CD14-positive monocyte (primary cell): ENCODE measurements at regions not wholly inside any gene's neighbourhood (a gene's known extent, or its start where the extent isn't known, plus 50 kb on each side); places are given as distances from the start of the nearest gene placed in this dataset.
"Not testable (repeated sequence)": the region's sequence is repeated elsewhere in the genome, so short reads cannot be mapped to it uniquely, and the experiment has no call there.

ENCODE experiments used
- DNase-seq, 3 donors: peaks; one replicate each; pipeline ENCODE4 v3.0.0-alpha.2; 2011 to 2022
- H2AFZ ChIP-seq: 2 replicates; pipeline ENCODE4 v1.6.0; 2012; ENCODE audit warnings: mild to moderate bottlenecking, low read depth, low read length, inconsistent platforms; ENCODE audit not compliant: insufficient read depth, poor library complexity, severe bottlenecking
- H3K27ac ChIP-seq, 2 donors: 1 replicate in 1 of 2; 2 replicates in 1 of 2; pipeline ENCODE4 v1.5.1; 2012 to 2013; ENCODE audit warnings: low read length in 2 of 2, control low read depth in 1 of 2, inconsistent platforms in 1 of 2, low read depth in 1 of 2, mild to moderate bottlenecking in 1 of 2
- H3K27me3 ChIP-seq, 2 donors: one replicate each; pipeline versions ENCODE4 v1.6.0 to v1.6.1; 2011 to 2013; ENCODE audit warnings: low read length in 2 of 2; ENCODE audit not compliant: control insufficient read depth in 2 of 2, insufficient read depth in 2 of 2
- H3K36me3 ChIP-seq, 2 donors: replicated peaks in 1 of 2; 1 replicate in 1 of 2; 2 replicates in 1 of 2; pipeline versions ENCODE4 v1.5.1 to v1.6.1; 2012 to 2013; ENCODE audit warnings: low read length in 2 of 2, control low read depth in 1 of 2, inconsistent platforms in 1 of 2, mild to moderate bottlenecking in 1 of 2; ENCODE audit not compliant: insufficient read depth in 2 of 2, control insufficient read depth in 1 of 2
- H3K4me1 ChIP-seq, 2 donors: 1 replicate in 1 of 2; 2 replicates in 1 of 2; pipeline versions ENCODE4 v1.5.1 to v1.6.1; 2012 to 2013; ENCODE audit warnings: low read length in 2 of 2, control low read depth in 1 of 2, inconsistent platforms in 1 of 2, mild to moderate bottlenecking in 1 of 2, moderate library complexity in 1 of 2; ENCODE audit not compliant: insufficient read depth in 2 of 2, control insufficient read depth in 1 of 2
- H3K4me2 ChIP-seq: replicated peaks from 2 replicates; pipeline ENCODE3; 2012; ENCODE audit warnings: low read length, moderate library complexity, mild to moderate bottlenecking; ENCODE audit not compliant: poor library complexity, severe bottlenecking; ENCODE audit errors: extremely low read depth
- H3K4me3 ChIP-seq, 3 experiments: fragments of 200-600 bp in 1 of 3; sonication (generic) in 1 of 3; replicated peaks in 1 of 3; 1 replicate in 2 of 3; 2 replicates in 1 of 3; pipeline ENCODE4 v1.5.1; 2011 to 2013; ENCODE audit warnings: low read length in 3 of 3, mild to moderate bottlenecking in 3 of 3, control low read depth in 2 of 3, low read depth in 2 of 3, inconsistent platforms in 1 of 3, moderate library complexity in 1 of 3
- H3K79me2 ChIP-seq: 2 replicates; pipeline ENCODE4 v1.6.0; 2012; ENCODE audit warnings: mild to moderate bottlenecking, control low read depth, inconsistent platforms, low read length, moderate library complexity; ENCODE audit not compliant: insufficient read depth
- H3K9ac ChIP-seq: 2 replicates; pipeline ENCODE4 v1.6.0; 2017; ENCODE audit warnings: low read length, mild to moderate bottlenecking; ENCODE audit not compliant: insufficient read depth, poor library complexity, severe bottlenecking
- H3K9me3 ChIP-seq, 2 donors: replicated peaks in 1 of 2; 1 replicate in 1 of 2; 2 replicates in 1 of 2; pipeline versions ENCODE4 v1.5.1 to v1.6.1; 2012 to 2013; ENCODE audit warnings: low read length in 2 of 2, control low read depth in 1 of 2; ENCODE audit not compliant: control insufficient read depth in 1 of 2, insufficient read depth in 1 of 2
- H4K20me1 ChIP-seq: 2 replicates; pipeline ENCODE4 v1.6.0; 2012; ENCODE audit warnings: mild to moderate bottlenecking, low read length, control low read depth, moderate library complexity; ENCODE audit not compliant: insufficient read depth
- H3K27ac Mint-ChIP-seq, 7 donors: one replicate each; pipeline ENCODE4 v1.8.0; 2020; ENCODE audit warnings: mild to moderate bottlenecking in 7 of 7, mixed read lengths in 7 of 7, moderate library complexity in 6 of 7, inconsistent platforms in 2 of 7
- H3K27me3 Mint-ChIP-seq, 3 donors: one replicate each; pipeline ENCODE4 v1.8.0; 2021 to 2022; ENCODE audit warnings: low read depth in 3 of 3, mild to moderate bottlenecking in 3 of 3, mixed read lengths in 3 of 3, moderate library complexity in 3 of 3, inconsistent platforms in 1 of 3
- H3K36me3 Mint-ChIP-seq, 2 donors: one replicate each; pipeline ENCODE4 v1.8.0; 2020; ENCODE audit warnings: mixed read lengths in 2 of 2, inconsistent platforms in 1 of 2, mild to moderate bottlenecking in 1 of 2
- H3K4me1 Mint-ChIP-seq: one replicate; pipeline ENCODE4 v1.8.0; 2020; ENCODE audit warnings: mild to moderate bottlenecking, mixed read lengths
- H3K4me3 Mint-ChIP-seq, 2 donors: one replicate each; pipeline ENCODE4 v1.8.0; 2020; ENCODE audit warnings: mild to moderate bottlenecking in 2 of 2, mixed read lengths in 2 of 2, moderate library complexity in 1 of 2
- H3K9me3 Mint-ChIP-seq, 7 donors: one replicate each; pipeline ENCODE4 v1.8.0; 2020 to 2022; ENCODE audit warnings: mixed read lengths in 7 of 7, mild to moderate bottlenecking in 6 of 7, moderate library complexity in 6 of 7, inconsistent platforms in 2 of 7
- CTCF ChIP-seq: fragments of 200-600 bp; IDR thresholded peaks from one replicate; pipeline ENCODE4 v1.8.0; 2022; ENCODE audit warnings: antibody characterized with exemption, mild to moderate bottlenecking
- WGBS: methylation state at CpG from one replicate; pipeline ENCODE4 v1.1.5; 2013; ENCODE audit warnings: missing lambda C conversion rate; ENCODE audit not compliant: insufficient coverage; 5-methylcytosine and 5-hydroxymethylcytosine counted together
- intact Hi-C, 2 donors: fragments of 100-400 bp; cut with micrococcal nuclease; formaldehyde crosslinking; loops; one replicate each; pipeline versions ENCODE4 v1.15.0 to v1.15.1; 2023

DNA sequence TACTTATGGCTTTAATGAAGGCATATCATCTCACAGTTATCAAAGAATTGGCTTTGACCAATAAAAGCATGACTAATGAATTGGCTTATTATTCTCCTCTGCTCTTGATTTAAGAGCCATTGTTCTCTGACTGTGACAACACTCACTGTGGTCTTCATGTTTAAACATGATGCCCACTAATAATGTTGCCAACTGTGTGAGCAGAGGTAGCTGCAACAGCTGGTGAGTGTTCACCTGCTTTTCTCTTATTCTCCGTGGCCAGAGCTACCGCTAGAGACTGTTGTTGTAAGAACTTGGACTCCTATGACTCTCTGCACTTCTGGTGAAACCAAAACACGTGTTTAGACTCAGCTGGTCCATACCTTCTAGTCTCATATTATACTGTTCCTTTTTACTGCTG lies 335.9 kb downstream of the XPNPEP1 start:
- H4K20me1 ChIP-seq = no peaks in the 10 kb centered on the region
- TF ChIP-seq CTCF = no peak
- H3K4me2 ChIP-seq = no peak overlapping the region
- H3K36me3 Mint-ChIP-seq = no peaks in the 10 kb centered on the region
- intact Hi-C loops = no loop called here
- DNase-seq = no peak
- H3K9ac ChIP-seq = no peak overlapping the region
- no peaks in the 10 kb centered on the region for H3K27me3 Mint-ChIP-seq
- no peak overlapping the region for H3K4me3 ChIP-seq
- H3K9me3 ChIP-seq = no peaks in the 10 kb centered on the region
- no peaks in the 10 kb centered on the region for H3K79me2 ChIP-seq
- WGBS = 100% methylated on average over 2 of the region's 3 CpGs
- H2AFZ ChIP-seq = no peak overlapping the region
- H3K4me1 ChIP-seq = no peaks in the 10 kb centered on the region
- no peak overlapping the region for H3K4me3 Mint-ChIP-seq
- no peak overlapping the region for H3K27ac Mint-ChIP-seq
- peaks cover 0 to 4% (median 0%) of the 10 kb centered on the region in 7 donors for H3K9me3 Mint-ChIP-seq
- no peaks in the 10 kb centered on the region for H3K27me3 ChIP-seq
- H3K36me3 ChIP-seq = no peaks in the 10 kb centered on the region
- no peak overlapping the region for H3K27ac ChIP-seq
- H3K4me1 Mint-ChIP-seq = no peaks in the 10 kb centered on the region

GRCh38 chr10:109556399-109556798 lies 366.9 kb downstream of the XPNPEP1 start:
- TF ChIP-seq CTCF = no peak
- Histone ChIP-seq H2AFZ (no peak overlapping the region), H3K4me3 (no peak overlapping the region), H3K79me2 (no peaks in the 10 kb centered on the region), H3K9ac (no peak overlapping the region), H3K27me3 (no peaks in the 10 kb centered on the region), H4K20me1 (no peaks in the 10 kb centered on the region), H3K36me3 (no peaks in the 10 kb centered on the region), H3K4me1 (no peaks in the 10 kb centered on the region), H3K9me3 (no peaks in the 10 kb centered on the region), H3K4me2 (no peak overlapping the region), H3K27ac (no peak overlapping the region)
- intact Hi-C loops = no loop called here
- Mint-ChIP-seq H3K27ac (peak overlapping the region in 1 of 7 donors; percentile 37), H3K4me1 (no peaks in the 10 kb centered on the region), H3K27me3 (peaks cover 0 to 2% (median 0%) of the 10 kb centered on the region in 3 donors), H3K9me3 (peaks cover 0 to 9% (median 3%) of the 10 kb centered on the region in 7 donors), H3K36me3 (no peaks in the 10 kb centered on the region), H3K4me3 (no peak overlapping the region)
- no peak for DNase-seq

DNA sequence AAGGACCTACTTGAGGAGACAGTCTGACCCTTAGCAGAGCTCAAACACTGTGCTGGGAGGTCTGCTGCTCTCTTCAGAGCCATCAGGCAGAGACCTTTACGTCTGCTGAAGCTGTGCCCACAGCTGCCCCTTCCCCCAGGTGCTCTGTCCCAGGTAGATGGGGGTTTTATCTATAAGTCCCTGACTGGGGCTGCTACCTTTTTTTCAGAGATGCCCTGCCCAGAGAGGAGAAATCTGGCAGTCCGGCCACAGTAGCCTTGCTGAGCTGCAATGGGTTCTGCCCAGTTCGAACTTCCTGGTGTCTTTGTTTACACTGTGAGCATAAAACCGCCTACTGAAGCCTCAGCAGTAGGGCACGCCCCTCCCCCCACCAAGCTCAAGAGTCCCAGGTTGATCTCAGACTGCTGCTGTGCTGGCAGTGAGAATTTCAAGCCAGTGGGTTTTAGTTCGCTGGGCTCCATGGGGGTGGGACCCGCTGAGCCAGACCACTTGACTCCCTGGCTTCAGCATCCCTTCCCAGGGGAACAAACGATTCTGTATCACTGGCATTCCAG lies 381.2 kb downstream of the XPNPEP1 start:
- WGBS = 70% methylated on average over 6 of the region's 8 CpGs
- H3K9ac ChIP-seq, intact Hi-C loops, H3K36me3 Mint-ChIP-seq, H3K27ac ChIP-seq, H2AFZ ChIP-seq, H3K4me2 ChIP-seq, H3K4me3 Mint-ChIP-seq, H3K36me3 ChIP-seq, H3K4me3 ChIP-seq, H3K79me2 ChIP-seq, H3K27me3 ChIP-seq, H3K4me1 Mint-ChIP-seq, H3K4me1 ChIP-seq, H4K20me1 ChIP-seq, H3K27me3 Mint-ChIP-seq, DNase-seq: not testable (repeated sequence)
- H3K9me3 ChIP-seq = peaks cover 31 to 33% of the 10 kb centered on the region in 2 donors
- peak overlapping the region in 1 of 7 donors; percentile 5 for H3K27ac Mint-ChIP-seq
- H3K9me3 Mint-ChIP-seq = peaks cover 0 to 24% (median 20%) of the 10 kb centered on the region in 7 donors
